HL-60/S4 treated with retinoic acid at 250 ng/mL for 4 days and 3 days (cell line): ENCODE measurements at regions not wholly inside any gene's neighbourhood (a gene's known extent, or its start where the extent isn't known, plus 50 kb on each side); places are given as distances from the start of the nearest gene placed in this dataset.
"Not testable (repeated sequence)": the region's sequence is repeated elsewhere in the genome, so short reads cannot be mapped to it uniquely, and the experiment has no call there.

ENCODE experiments used
- in situ Hi-C: fragments of 300-500 bp; cut with MboI; formaldehyde crosslinking; loops from 2 replicates; pipeline ENCODE4 v1.7.0; 2022; ENCODE audit warnings: low sequenced_read_pairs

- in situ Hi-C loops: not testable (repeated sequence)
Observed at GRCh38 chr13:40373608-40374007, 292.8 kb downstream of the FOXO1 start.

GRCh38 chr13:40375489-40376171 lies 290.8 kb downstream of the FOXO1 start:
- in situ Hi-C loops: no loop called here

- in situ Hi-C loops: no loop called here
Observed at GRCh38 chr13:40376296-40376849, 290.1 kb downstream of the FOXO1 start.

DNA sequence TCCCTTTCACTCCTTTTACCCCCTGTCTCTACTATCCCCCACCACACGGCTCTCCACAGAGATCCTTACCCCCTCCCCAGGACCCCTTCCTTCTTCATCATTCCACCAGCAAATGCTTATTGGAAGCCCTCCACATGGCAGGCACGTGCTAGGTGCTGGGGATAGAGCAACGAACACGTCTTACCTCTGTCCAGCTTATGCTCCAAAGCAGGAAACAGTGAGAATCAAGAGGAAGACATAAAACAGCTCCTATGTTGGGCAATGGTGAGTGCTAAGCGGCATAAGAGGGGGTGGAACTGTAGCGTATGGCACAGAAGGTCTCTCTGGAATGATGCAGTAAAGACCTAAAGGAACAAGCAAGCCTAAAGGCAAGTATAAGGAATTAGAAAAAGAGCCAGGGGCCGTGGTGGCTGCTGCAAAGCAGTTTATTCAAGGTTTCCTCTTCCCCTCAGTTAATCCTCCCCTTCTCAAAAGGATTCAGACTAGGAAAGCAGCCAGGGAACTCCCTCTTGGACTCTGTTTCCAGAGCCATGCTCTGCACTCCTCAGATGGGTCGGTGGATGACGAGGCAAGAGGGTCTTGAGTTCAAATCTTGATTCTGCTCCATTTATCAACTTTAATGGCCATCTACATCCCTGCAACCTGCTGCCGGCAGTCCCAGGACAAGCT lies 289.4 kb downstream of the FOXO1 start:
- in situ Hi-C loops: no loop called here

DNA sequence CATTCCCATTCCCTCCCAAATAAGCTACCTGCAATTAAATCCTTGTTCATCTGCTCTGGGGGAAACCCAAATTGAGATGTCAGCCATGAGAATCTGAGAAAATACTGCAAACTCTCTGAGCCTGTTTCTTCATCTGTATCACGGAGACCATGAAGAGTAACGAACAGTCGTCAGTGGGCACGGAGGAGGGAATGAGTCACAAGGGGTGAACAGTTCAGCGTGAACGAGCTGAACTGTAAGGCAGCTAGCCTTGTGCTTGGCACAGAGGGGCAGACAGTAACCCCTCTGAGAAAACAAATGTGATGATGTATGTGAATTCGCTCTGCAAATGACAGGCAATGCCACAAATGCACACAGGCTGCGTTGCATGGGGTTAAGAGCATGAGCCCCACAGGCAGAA lies 288.7 kb downstream of the FOXO1 start:
- in situ Hi-C loops: no loop called here

DNA sequence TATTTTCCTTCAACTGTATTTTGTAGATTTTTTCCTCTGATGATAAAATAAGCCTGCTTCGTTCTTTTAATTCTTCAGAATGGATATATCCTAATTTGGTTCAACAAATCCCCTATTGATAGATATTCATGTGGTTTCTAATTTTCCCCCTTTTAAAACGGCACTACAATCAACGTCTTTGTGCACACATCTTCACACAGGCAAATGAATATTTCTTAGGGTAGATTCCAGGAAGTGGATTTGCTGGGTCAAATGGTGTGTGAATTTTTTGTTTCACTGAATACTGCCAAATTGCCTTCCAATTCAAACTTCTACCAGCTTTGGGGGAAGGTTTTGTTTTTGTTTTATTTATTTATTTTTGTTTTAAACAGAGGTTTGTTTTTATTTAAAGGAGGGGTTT lies 287.2 kb downstream of the FOXO1 start:
- in situ Hi-C loops: no loop called here

- in situ Hi-C loops: no loop called here
Observed at GRCh38 chr13:40379794-40380578, 286.5 kb downstream of the FOXO1 start.

DNA sequence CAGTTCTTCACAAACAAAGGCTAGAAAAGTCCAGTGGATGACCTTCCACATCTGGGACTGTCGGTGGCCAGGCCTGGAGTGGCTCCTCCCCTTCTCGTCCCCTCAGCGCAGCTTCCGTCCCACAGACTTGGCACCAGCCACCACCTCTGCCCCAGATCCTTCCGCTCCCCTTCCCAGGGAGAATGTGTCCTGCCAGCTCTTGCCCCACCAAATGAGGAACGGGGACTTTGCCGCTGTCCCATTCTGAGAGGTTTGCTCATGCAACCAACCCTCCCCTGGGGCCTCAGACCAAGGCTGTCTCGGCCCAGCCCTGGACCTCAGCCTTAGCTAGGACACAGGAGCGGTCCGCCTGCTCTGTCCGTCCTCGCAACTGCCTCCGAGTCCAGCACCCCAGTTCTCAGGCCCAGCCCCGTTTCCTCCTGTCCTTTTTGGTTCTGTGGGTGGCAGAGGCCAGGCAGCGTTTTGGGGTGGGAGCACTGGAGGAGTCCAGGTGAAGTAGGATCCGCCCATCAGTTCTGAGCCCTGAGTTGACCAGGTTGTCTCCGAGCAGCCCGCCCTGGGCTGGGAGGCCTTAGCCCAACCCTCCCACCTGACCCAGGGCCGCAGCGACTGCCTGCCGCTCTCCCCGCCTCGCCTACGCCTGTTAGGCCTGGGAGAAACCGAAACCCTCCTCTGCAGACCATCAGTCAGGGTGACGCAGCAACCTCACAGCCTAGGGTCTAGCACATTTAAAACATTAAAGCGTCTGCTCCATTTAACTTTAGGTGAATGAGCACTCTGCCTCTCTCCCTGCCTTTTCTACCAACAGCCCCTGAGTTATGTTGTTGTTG lies 284.3 kb downstream of the FOXO1 start:
- in situ Hi-C loops: no loop called here

- in situ Hi-C loops: no loop called here
Observed at GRCh38 chr13:40383132-40383531, 283.3 kb downstream of the FOXO1 start.

GRCh38 chr13:40383885-40384284 lies 282.6 kb downstream of the FOXO1 start:
- in situ Hi-C loops: no loop called here

GRCh38 chr13:40384976-40385857 lies 281.2 kb downstream of the FOXO1 start:
- in situ Hi-C loops: no loop called here

- in situ Hi-C loops: no loop called here
Observed at GRCh38 chr13:40385858-40386180, 280.6 kb downstream of the FOXO1 start.

GRCh38 chr13:40386586-40386985 lies 279.9 kb downstream of the FOXO1 start:
- in situ Hi-C loops: no loop called here

DNA sequence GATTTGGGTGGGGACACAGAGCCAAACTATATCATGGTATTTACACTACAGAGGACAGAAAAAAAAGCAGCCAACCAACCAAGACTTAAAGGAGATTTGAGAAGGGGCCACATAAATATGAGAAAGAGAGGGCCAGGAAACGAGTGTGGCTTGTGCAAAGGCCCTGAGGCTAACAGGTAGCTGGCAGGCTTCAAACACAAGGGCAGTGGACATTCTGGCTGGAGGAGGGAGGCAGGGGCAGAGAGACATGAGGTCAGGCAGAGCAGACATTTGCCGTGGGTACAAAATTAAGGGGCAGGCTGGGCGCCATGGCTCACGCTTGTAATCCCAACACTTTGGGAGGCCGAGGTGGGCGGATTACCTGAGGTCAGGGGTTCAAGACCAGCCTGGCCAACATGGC lies 278.7 kb downstream of the FOXO1 start:
- in situ Hi-C loops: no loop called here

DNA sequence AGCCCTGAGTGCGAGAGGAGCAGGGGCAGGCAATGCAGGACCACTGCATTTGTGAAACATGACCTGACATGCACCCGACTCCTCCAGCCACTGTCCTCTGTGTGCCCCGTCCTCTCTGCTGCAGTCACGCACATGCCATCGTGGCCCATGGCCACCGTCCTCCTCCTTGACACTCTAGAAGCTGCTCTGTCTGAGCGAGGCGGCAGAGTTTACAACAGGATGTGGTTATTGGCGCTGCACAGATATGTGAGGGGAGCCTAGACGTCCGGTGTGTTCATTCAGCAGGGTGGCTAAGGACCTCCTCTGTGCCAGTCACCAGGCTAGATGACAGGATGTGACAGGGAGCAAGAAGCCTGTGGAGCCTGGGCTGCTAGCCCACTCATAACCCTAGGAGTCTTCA lies 277.8 kb downstream of the FOXO1 start:
- in situ Hi-C loops: no loop called here

DNA sequence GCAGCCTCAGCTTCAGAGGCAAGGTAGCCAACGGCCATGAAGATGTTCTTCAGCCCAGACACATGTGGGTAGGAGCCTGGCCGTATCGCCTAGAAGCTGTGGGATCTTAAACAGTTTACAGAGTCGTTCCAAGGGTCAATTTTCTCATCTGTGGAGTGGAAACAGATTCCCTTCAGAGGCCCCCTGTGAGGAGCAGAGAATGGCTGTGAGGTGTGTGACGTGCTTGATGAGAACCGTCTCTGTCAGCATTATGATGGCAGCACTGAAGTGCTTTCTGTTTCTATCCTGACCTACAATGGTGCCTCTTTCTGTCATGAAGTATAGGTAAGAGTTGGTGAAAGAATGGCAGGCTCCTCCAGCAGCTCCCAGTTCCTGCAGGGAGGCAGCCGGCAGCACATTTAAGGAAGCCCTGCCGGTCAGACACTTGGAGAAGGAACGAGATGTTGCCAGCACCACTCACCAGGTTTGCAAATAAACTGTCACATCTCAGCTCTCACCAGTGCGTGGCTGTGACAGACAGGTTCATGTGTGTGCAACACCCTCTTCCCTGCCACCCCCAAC lies 277.3 kb downstream of the FOXO1 start:
- in situ Hi-C loops: no loop called here

DNA sequence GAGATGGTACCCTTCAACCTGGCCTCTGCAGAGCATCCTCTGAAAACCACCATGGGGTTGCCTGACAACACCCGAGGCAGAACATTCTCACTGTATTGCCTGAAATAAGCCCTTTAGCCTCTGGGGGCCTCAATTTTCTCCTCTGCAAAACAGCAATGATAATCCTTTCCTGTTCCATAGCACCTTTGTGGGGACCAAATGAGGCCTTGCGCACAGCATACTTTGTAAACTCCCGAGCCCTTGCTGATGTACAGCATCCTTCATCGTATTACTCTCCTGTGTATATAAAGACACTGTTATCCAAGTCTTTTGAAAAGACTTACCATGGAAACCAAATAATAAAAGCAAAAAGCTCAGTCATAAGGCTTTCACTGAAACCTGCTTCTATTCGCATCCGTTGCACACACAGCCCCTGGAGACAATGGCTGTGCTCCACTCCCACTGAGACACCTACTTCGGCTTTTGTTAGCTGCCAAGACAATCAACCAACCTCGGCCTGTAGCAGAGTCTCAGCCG lies 276.0 kb downstream of the FOXO1 start:
- in situ Hi-C loops: no loop called here

DNA sequence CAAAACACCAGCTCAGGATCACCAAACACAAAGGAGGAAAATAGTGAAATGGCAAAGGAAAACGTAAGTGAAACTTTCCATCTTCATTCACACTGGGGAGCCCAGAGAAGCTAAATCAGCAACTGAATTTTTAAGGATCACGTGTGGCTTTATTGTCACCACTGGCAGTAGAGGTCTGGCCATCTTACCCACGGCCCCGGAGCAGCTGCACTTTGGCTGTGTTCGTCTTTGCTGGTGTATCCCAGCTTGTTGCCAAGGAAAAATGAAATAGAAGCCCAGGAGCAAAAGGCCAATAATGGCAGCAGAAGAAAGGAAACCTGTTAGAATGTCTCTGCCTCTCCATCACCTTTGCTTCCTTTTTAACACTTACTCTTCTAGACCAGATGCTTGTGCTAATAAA lies 274.7 kb downstream of the FOXO1 start:
- in situ Hi-C loops: no loop called here

GRCh38 chr13:40394304-40394985 lies 272.0 kb downstream of the FOXO1 start:
- in situ Hi-C loops: no loop called here
